SH-SY5Y (cell line): ENCODE measurements at regions not wholly inside any gene's neighbourhood (a gene's known extent, or its start where the extent isn't known, plus 50 kb on each side); places are given as distances from the start of the nearest gene placed in this dataset.

Experiments
- GATA2 ChIP-seq: IDR thresholded peaks from 2 replicates; pipeline ENCODE4 v1.6.1; 2011; ENCODE audit warnings: mild to moderate bottlenecking, low read depth, low read length
- GATA3 ChIP-seq: IDR thresholded peaks from 2 replicates; pipeline ENCODE4 v1.6.1; 2011; ENCODE audit warnings: low read depth, mild to moderate bottlenecking, low read length, moderate library complexity

- no peak for TF ChIP-seq GATA2
- no peak for TF ChIP-seq GATA3
Measured at GRCh38 chr2:150320608-150321007, 166.9 kb downstream of the RND3 start.
